SK-N-MC (cell line): ENCODE measurements at regions not wholly inside any gene's neighbourhood (a gene's known extent, or its start where the extent isn't known, plus 50 kb on each side); places are given as distances from the start of the nearest gene placed in this dataset.

Experiments
- DNase-seq: peaks from one replicate; pipeline ENCODE4 v3.0.0-alpha.2; 2011; ENCODE audit warnings: low read depth, low spot score
- H3K27ac ChIP-seq: fragments of 200-600 bp; sonication (generic); 2 replicates; pipeline ENCODE4 v1.5.1; 2016; ENCODE audit warnings: mixed run types
- H3K36me3 ChIP-seq: fragments of 200-600 bp; sonication (generic); 2 replicates; pipeline ENCODE4 v1.6.1; 2017; ENCODE audit warnings: antibody characterized with exemption, low read length, mixed read lengths; ENCODE audit not compliant: insufficient read depth
- H3K4me3 ChIP-seq: fragments of 200-600 bp; sonication (generic); 2 replicates; pipeline ENCODE4 v1.5.1; 2016
- H3K9ac ChIP-seq: fragments of 200-600 bp; sonication (generic); 2 replicates; pipeline ENCODE4 v1.8.0; 2017; ENCODE audit warnings: mixed run types, mixed read lengths; ENCODE audit not compliant: insufficient read length
- H3K9me3 ChIP-seq: fragments of 200-600 bp; sonication (generic); 2 replicates; pipeline ENCODE4 v1.6.1; 2017; ENCODE audit warnings: low read depth, mild to moderate bottlenecking, antibody characterized with exemption, low read length, moderate library complexity, mixed read lengths
- EZH2 ChIP-seq: fragments of 200-600 bp; sonication (generic); IDR thresholded peaks from one replicate; pipeline ENCODE4 v1.6.1; 2017; ENCODE audit warnings: antibody characterized with exemption
- FOXP2 ChIP-seq: optimal IDR thresholded peaks from 2 replicates; pipeline ENCODE3; 2011; ENCODE audit warnings: mild to moderate bottlenecking, moderate library complexity; ENCODE audit not compliant: insufficient read depth; ENCODE audit errors: extremely low read length, control extremely low read depth
- POLR2AphosphoS5 ChIP-seq: IDR thresholded peaks from 2 replicates; pipeline ENCODE4 v1.6.1; 2012; ENCODE audit warnings: mild to moderate bottlenecking, low read depth, low read length, borderline replicate concordance

GRCh38 chr15:91678003-91678402 lies 175.5 kb upstream of the SLCO3A1 start:
- no peaks in the 10 kb centered on the region for H3K9me3 ChIP-seq
- no peak overlapping the region for H3K27ac ChIP-seq
- no peak for DNase-seq
- no peaks in the 10 kb centered on the region for H3K36me3 ChIP-seq
- no peak overlapping the region for H3K4me3 ChIP-seq
- no peak overlapping the region for H3K9ac ChIP-seq
- TF ChIP-seq FOXP2, result no peak
- no peak for TF ChIP-seq POLR2AphosphoS5
- no peak for TF ChIP-seq EZH2

- H3K4me3 ChIP-seq, result no peak overlapping the region
- H3K9me3 ChIP-seq, result no peaks in the 10 kb centered on the region
- H3K27ac ChIP-seq, result no peak overlapping the region
- H3K9ac ChIP-seq, result no peak overlapping the region
- TF ChIP-seq FOXP2 (no peak), EZH2 (no peak), POLR2AphosphoS5 (no peak)
- no peaks in the 10 kb centered on the region for H3K36me3 ChIP-seq
- no peak for DNase-seq
Measured at GRCh38 chr15:91679447-91679846, 174.1 kb upstream of the SLCO3A1 start.

GRCh38 chr15:91685436-91685835 lies 168.1 kb upstream of the SLCO3A1 start:
- H3K9me3 ChIP-seq, result no peaks in the 10 kb centered on the region
- no peak overlapping the region for H3K27ac ChIP-seq
- no peak overlapping the region for H3K9ac ChIP-seq
- no peaks in the 10 kb centered on the region for H3K36me3 ChIP-seq
- no peak for DNase-seq
- H3K4me3 ChIP-seq, result no peak overlapping the region
- TF ChIP-seq POLR2AphosphoS5 (no peak), FOXP2 (no peak), EZH2 (no peak)

- Histone ChIP-seq H3K27ac (no peak overlapping the region), H3K36me3 (no peaks in the 10 kb centered on the region), H3K4me3 (no peak overlapping the region), H3K9ac (no peak overlapping the region), H3K9me3 (no peaks in the 10 kb centered on the region)
- DNase-seq, result no peak
- TF ChIP-seq POLR2AphosphoS5 (no peak), FOXP2 (no peak), EZH2 (no peak)
Measured at GRCh38 chr15:91688811-91689210, 164.7 kb upstream of the SLCO3A1 start.

GRCh38 chr15:91689377-91689776 lies 164.1 kb upstream of the SLCO3A1 start:
- H3K9me3 ChIP-seq, result no peaks in the 10 kb centered on the region
- H3K27ac ChIP-seq, result no peak overlapping the region
- no peak overlapping the region for H3K9ac ChIP-seq
- no peak overlapping the region for H3K4me3 ChIP-seq
- TF ChIP-seq POLR2AphosphoS5, result no peak
- TF ChIP-seq EZH2, result no peak
- TF ChIP-seq FOXP2, result no peak
- no peak for DNase-seq
- H3K36me3 ChIP-seq, result no peaks in the 10 kb centered on the region

GRCh38 chr15:91692596-91692995 lies 160.9 kb upstream of the SLCO3A1 start:
- H3K4me3 ChIP-seq, result no peak overlapping the region
- no peaks in the 10 kb centered on the region for H3K36me3 ChIP-seq
- DNase-seq, result no peak
- H3K9ac ChIP-seq, result no peak overlapping the region
- TF ChIP-seq EZH2 (no peak), FOXP2 (no peak), POLR2AphosphoS5 (no peak)
- H3K27ac ChIP-seq, result no peak overlapping the region
- H3K9me3 ChIP-seq, result no peaks in the 10 kb centered on the region

GRCh38 chr15:91694131-91694830 lies 159.2 kb upstream of the SLCO3A1 start:
- DNase-seq, result peak; percentile 75
- Histone ChIP-seq H3K9me3 (no peaks in the 10 kb centered on the region), H3K36me3 (no peaks in the 10 kb centered on the region), H3K4me3 (peak overlapping the region; percentile 80), H3K9ac (peak overlapping the region; percentile 70), H3K27ac (peak overlapping the region; percentile 90)
- TF ChIP-seq FOXP2 (no peak), EZH2 (no peak), POLR2AphosphoS5 (no peak; the same call in 1 of the 2 replicates)

- DNase-seq, result peak; percentile 70
- no peaks in the 10 kb centered on the region for H3K36me3 ChIP-seq
- peak overlapping the region; percentile 90 for H3K27ac ChIP-seq
- peak overlapping the region; percentile 80 for H3K4me3 ChIP-seq
- no peak for TF ChIP-seq FOXP2
- TF ChIP-seq POLR2AphosphoS5, result no peak; the same call in none of the 2 replicates
- TF ChIP-seq EZH2, result no peak
- no peaks in the 10 kb centered on the region for H3K9me3 ChIP-seq
- H3K9ac ChIP-seq, result peak overlapping the region; percentile 70
Measured at GRCh38 chr15:91694831-91695210, 158.7 kb upstream of the SLCO3A1 start.

- Histone ChIP-seq H3K36me3 (no peaks in the 10 kb centered on the region), H3K4me3 (no peak overlapping the region), H3K9ac (no peak overlapping the region), H3K27ac (no peak overlapping the region), H3K9me3 (no peaks in the 10 kb centered on the region)
- TF ChIP-seq FOXP2 (no peak), EZH2 (no peak), POLR2AphosphoS5 (no peak)
- no peak for DNase-seq
Measured at GRCh38 chr15:91695799-91696198, 157.7 kb upstream of the SLCO3A1 start.
